ENCODE measurements at regions not wholly inside any gene's neighbourhood (a gene's known extent, or its start where the extent isn't known, plus 50 kb on each side); places are given as distances from the start of the nearest gene placed in this dataset.
A peak's percentile ranks its signal among the peaks of the same experiment; 100 is the strongest.

- intact Hi-C loops (cut with micrococcal nuclease), result no loop called here
- ATAC-seq (no peak), DNase-seq (no peak)
- Mint-ChIP-seq H3K4me1 (ENCODE audit: low read depth) (peaks cover 65% of the 10 kb centered on the region), H3K27ac (no peak overlapping the region), H3K9me3 (no peaks in the 10 kb centered on the region), H3K36me3 (ENCODE audit: low read depth) (no peaks in the 10 kb centered on the region), H3K4me3 (no peak overlapping the region), H3K27me3 (peaks cover 3% of the 10 kb centered on the region)
- TF ChIP-seq, protein P1, sequence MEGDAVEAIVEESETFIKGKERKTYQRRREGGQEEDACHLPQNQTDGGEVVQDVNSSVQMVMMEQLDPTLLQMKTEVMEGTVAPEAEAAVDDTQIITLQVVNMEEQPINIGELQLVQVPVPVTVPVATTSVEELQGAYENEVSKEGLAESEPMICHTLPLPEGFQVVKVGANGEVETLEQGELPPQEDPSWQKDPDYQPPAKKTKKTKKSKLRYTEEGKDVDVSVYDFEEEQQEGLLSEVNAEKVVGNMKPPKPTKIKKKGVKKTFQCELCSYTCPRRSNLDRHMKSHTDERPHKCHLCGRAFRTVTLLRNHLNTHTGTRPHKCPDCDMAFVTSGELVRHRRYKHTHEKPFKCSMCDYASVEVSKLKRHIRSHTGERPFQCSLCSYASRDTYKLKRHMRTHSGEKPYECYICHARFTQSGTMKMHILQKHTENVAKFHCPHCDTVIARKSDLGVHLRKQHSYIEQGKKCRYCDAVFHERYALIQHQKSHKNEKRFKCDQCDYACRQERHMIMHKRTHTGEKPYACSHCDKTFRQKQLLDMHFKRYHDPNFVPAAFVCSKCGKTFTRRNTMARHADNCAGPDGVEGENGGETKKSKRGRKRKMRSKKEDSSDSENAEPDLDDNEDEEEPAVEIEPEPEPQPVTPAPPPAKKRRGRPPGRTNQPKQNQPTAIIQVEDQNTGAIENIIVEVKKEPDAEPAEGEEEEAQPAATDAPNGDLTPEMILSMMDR (IDR thresholded peaks at IDR 0.05), result no peak
- CTCF ChIA-PET, result interaction anchor here (0.7 to 2.0 kb wide), 4 partner anchors 42 to 229 kb away, joined by 3 to 4 read pairs (median 4); no protein-coding TSS in a partner anchor
- POLR2A ChIA-PET, result interaction anchor here (3.3 kb wide), 1 partner anchor 65 kb away, joined by 11 read pairs; the partner anchor contains the start of gene KLF13
Measured at GRCh38 chr15:31261266-31262142, 65.1 kb upstream of the KLF13 start.

GRCh38 chr15:31262143-31262530, 64.5 kb upstream of the KLF13 start:
- Mint-ChIP-seq H3K9me3 (no peaks in the 10 kb centered on the region), H3K36me3 (ENCODE audit: low read depth) (no peaks in the 10 kb centered on the region), H3K27me3 (peaks cover 3% of the 10 kb centered on the region), H3K4me1 (ENCODE audit: low read depth) (peaks cover 65% of the 10 kb centered on the region), H3K27ac (no peak overlapping the region), H3K4me3 (no peak overlapping the region)
- intact Hi-C loops (cut with micrococcal nuclease), result no loop called here
- ATAC-seq (no peak), DNase-seq (no peak)
- ChIA-PET CTCF (interaction anchor here (1.0 to 2.0 kb wide), 5 partner anchors 9 to 226 kb away, joined by 3 to 5 read pairs (median 4); no protein-coding TSS in a partner anchor), POLR2A (interaction anchor here (3.3 kb wide), 1 partner anchor 64 kb away, joined by 11 read pairs; the partner anchor contains the start of gene KLF13)
- TF ChIP-seq, protein P1 (IDR thresholded peaks at IDR 0.05), result no peak

GRCh38 chr15:31262901-31263671, 63.5 kb upstream of the KLF13 start:
- ChIA-PET CTCF (interaction anchor here (0.6 to 2.7 kb wide), 10 partner anchors 10 to 228 kb away, joined by 3 to 14 read pairs (median 4); partner anchors contain the start of gene KLF13), POLR2A (interaction anchor here (0.6 to 3.3 kb wide), 5 partner anchors 42 to 172 kb away, joined by 3 to 11 read pairs (median 3); partner anchors contain the start of gene KLF13)
- TF ChIP-seq, protein P1 (IDR thresholded peaks at IDR 0.05), result no peak
- intact Hi-C loops (cut with micrococcal nuclease), result no loop called here
- DNase-seq, result peak; percentile 22
- H3K9me3 Mint-ChIP-seq, result no peaks in the 10 kb centered on the region
- ATAC-seq, result no peak
- H3K4me1 Mint-ChIP-seq (ENCODE audit: low read depth), result peaks cover 66% of the 10 kb centered on the region
- peak overlapping the region; percentile 82 for H3K27ac Mint-ChIP-seq
- no peaks in the 10 kb centered on the region for H3K36me3 Mint-ChIP-seq (ENCODE audit: low read depth)
- peaks cover 3% of the 10 kb centered on the region for H3K27me3 Mint-ChIP-seq
- no peak overlapping the region for H3K4me3 Mint-ChIP-seq

GRCh38 chr15:31263751-31264558, 62.7 kb upstream of the KLF13 start:
- DNase-seq, result peak; percentile 76
- Mint-ChIP-seq H3K9me3 (no peaks in the 10 kb centered on the region), H3K4me1 (ENCODE audit: low read depth) (peaks cover 59% of the 10 kb centered on the region), H3K27me3 (peaks cover 3% of the 10 kb centered on the region), H3K4me3 (no peak overlapping the region), H3K27ac (peak overlapping the region; percentile 82), H3K36me3 (ENCODE audit: low read depth) (no peaks in the 10 kb centered on the region)
- CTCF ChIA-PET, result interaction anchor here (0.6 to 2.7 kb wide), 10 partner anchors 8 to 227 kb away, joined by 3 to 14 read pairs (median 4); partner anchors contain the start of gene KLF13
- TF ChIP-seq, protein P1 (IDR thresholded peaks at IDR 0.05), result no peak
- POLR2A ChIA-PET, result interaction anchor here (0.6 to 3.3 kb wide), 10 partner anchors 15 to 171 kb away, joined by 3 to 11 read pairs (median 4); partner anchors contain the start of gene KLF13
- intact Hi-C loops (cut with micrococcal nuclease), result no loop called here
- ATAC-seq, result peak; percentile 60
